Calu3 (cell line): ENCODE measurements at regions not wholly inside any gene's neighbourhood (a gene's known extent, or its start where the extent isn't known, plus 50 kb on each side); places are given as distances from the start of the nearest gene placed in this dataset.
"Not testable (repeated sequence)": the region's sequence is repeated elsewhere in the genome, so short reads cannot be mapped to it uniquely, and the experiment has no call there.

Experiments
- BruUV-seq: library from RNA; stranded (reverse); fragments of 400-500 nt; replicated peaks from 2 replicates; lab custom pipeline; 2021; lab: Mats Ljungman, UMichigan
- CTCF ChIA-PET: fragments of 300-600 bp; sonication (Branson Sonifier 250); formaldehyde crosslinking; loops from one replicate; lab custom pipeline; 2022; ENCODE audit warnings: antibody characterized with exemption; lab: Charles Lee
- DNase-seq: peaks from one replicate; pipeline ENCODE4 v3.0.0; 2022
- H3K27ac Mint-ChIP-seq: one replicate; pipeline ENCODE4 v1.8.0; 2022; ENCODE audit warnings: mixed read lengths; ENCODE audit not compliant: unreplicated experiment
- H3K27me3 Mint-ChIP-seq: one replicate; pipeline ENCODE4 v1.8.0; 2022; ENCODE audit warnings: mixed read lengths; ENCODE audit not compliant: unreplicated experiment
- H3K36me3 Mint-ChIP-seq: one replicate; pipeline ENCODE4 v1.8.0; 2022; ENCODE audit warnings: mild to moderate bottlenecking, moderate library complexity, mixed read lengths; ENCODE audit not compliant: insufficient read depth, unreplicated experiment
- H3K4me1 Mint-ChIP-seq: one replicate; pipeline ENCODE4 v1.8.0; 2022; ENCODE audit warnings: mild to moderate bottlenecking, low read depth, mixed read lengths; ENCODE audit not compliant: unreplicated experiment
- H3K4me3 Mint-ChIP-seq: one replicate; pipeline ENCODE4 v1.8.0; 2022; ENCODE audit warnings: mild to moderate bottlenecking, low read depth, moderate library complexity, mixed read lengths; ENCODE audit not compliant: unreplicated experiment
- H3K9me3 Mint-ChIP-seq: one replicate; pipeline ENCODE4 v1.8.0; 2022; ENCODE audit warnings: low read depth, mixed read lengths; ENCODE audit not compliant: unreplicated experiment
- intact Hi-C: fragments of 100-400 bp; cut with micrococcal nuclease; formaldehyde crosslinking; loops from one replicate; pipeline ENCODE4 v1.10.0; 2022; ENCODE audit not compliant: unreplicated experiment
- TF ChIP-seq, protein P1 (sequence below): fragments of 200-600 bp; IDR thresholded peaks from one replicate; pipeline ENCODE4 v1.8.0; 2022; ENCODE audit warnings: antibody characterized with exemption; ENCODE audit not compliant: unreplicated experiment

- TF ChIP-seq, protein P1, sequence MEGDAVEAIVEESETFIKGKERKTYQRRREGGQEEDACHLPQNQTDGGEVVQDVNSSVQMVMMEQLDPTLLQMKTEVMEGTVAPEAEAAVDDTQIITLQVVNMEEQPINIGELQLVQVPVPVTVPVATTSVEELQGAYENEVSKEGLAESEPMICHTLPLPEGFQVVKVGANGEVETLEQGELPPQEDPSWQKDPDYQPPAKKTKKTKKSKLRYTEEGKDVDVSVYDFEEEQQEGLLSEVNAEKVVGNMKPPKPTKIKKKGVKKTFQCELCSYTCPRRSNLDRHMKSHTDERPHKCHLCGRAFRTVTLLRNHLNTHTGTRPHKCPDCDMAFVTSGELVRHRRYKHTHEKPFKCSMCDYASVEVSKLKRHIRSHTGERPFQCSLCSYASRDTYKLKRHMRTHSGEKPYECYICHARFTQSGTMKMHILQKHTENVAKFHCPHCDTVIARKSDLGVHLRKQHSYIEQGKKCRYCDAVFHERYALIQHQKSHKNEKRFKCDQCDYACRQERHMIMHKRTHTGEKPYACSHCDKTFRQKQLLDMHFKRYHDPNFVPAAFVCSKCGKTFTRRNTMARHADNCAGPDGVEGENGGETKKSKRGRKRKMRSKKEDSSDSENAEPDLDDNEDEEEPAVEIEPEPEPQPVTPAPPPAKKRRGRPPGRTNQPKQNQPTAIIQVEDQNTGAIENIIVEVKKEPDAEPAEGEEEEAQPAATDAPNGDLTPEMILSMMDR, result no peak
- no peaks in the 10 kb centered on the region for H3K9me3 Mint-ChIP-seq
- DNase-seq, result no peak
- BruUV-seq, result no TSS peak
- CTCF ChIA-PET, result no interaction called here
- no peaks in the 10 kb centered on the region for H3K4me1 Mint-ChIP-seq
- no peak overlapping the region for H3K4me3 Mint-ChIP-seq
- H3K27ac Mint-ChIP-seq, result no peak overlapping the region
- H3K27me3 Mint-ChIP-seq, result no peaks in the 10 kb centered on the region
- intact Hi-C loops, result no loop called here
- no peaks in the 10 kb centered on the region for H3K36me3 Mint-ChIP-seq
Measured at GRCh38 chrX:3425031-3425430, 78.6 kb upstream of the MXRA5 start.

DNA sequence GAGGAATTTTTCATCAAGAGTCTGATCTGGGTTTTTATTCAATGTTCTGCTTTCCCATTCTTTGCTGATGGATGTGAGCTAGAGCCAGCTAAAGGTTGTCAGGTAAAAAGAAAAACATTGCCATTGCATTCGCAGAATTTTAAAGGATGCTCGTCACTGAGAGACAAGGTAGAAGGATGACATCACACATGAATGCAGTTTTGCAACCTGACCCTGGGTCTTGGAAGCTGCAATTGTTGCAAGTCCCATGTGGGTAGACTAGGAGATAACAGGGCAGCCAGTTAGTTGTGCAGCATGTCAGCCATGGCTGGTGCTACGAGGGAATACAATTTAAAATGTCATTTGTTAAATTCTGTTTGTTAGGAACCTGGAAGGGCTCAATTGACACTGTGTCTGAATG is 73.9 kb upstream of the MXRA5 start:
- peaks cover 20% of the 10 kb centered on the region for H3K27me3 Mint-ChIP-seq
- no peak for DNase-seq
- no peak overlapping the region for H3K4me3 Mint-ChIP-seq
- CTCF ChIA-PET, result no interaction called here
- no peaks in the 10 kb centered on the region for H3K4me1 Mint-ChIP-seq
- H3K36me3 Mint-ChIP-seq, result no peaks in the 10 kb centered on the region
- no TSS peak for BruUV-seq
- no peak overlapping the region for H3K27ac Mint-ChIP-seq
- intact Hi-C loops, result no loop called here
- peaks cover 4% of the 10 kb centered on the region for H3K9me3 Mint-ChIP-seq
- TF ChIP-seq, protein P1, result no peak

- no peak overlapping the region for H3K4me3 Mint-ChIP-seq
- H3K27me3 Mint-ChIP-seq, result peaks cover 38% of the 10 kb centered on the region
- H3K36me3 Mint-ChIP-seq, result no peaks in the 10 kb centered on the region
- CTCF ChIA-PET, result no interaction called here
- no peaks in the 10 kb centered on the region for H3K4me1 Mint-ChIP-seq
- no TSS peak for BruUV-seq
- TF ChIP-seq, protein P1, result no peak
- intact Hi-C loops, result no loop called here
- no peak for DNase-seq
- no peak overlapping the region for H3K27ac Mint-ChIP-seq
- peaks cover 4% of the 10 kb centered on the region for H3K9me3 Mint-ChIP-seq
Measured at GRCh38 chrX:3415011-3415410, 68.6 kb upstream of the MXRA5 start.

DNA sequence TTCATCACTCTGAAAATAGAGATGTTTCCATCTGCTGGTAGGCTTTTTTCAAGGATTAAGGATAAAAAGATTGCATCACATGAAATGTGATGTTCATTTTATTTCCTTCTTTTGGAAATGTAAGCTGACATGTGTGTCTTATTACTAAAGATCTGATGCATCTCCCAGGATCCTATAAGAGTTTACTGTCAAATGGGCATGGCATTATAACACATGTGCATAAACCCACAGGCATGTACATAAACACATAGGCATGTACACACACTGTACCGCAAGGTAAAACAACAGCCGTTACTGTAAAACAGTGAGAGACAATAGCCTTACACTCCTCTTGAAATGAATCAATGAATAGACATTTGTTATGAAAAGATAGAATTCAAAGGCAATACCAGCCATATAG is 65.2 kb upstream of the MXRA5 start:
- intact Hi-C loops, CTCF ChIA-PET, H3K27ac Mint-ChIP-seq, DNase-seq, H3K4me1 Mint-ChIP-seq, H3K4me3 Mint-ChIP-seq, BruUV-seq, H3K9me3 Mint-ChIP-seq, H3K36me3 Mint-ChIP-seq: not testable (repeated sequence)
- peaks cover 28% of the 10 kb centered on the region for H3K27me3 Mint-ChIP-seq

DNA sequence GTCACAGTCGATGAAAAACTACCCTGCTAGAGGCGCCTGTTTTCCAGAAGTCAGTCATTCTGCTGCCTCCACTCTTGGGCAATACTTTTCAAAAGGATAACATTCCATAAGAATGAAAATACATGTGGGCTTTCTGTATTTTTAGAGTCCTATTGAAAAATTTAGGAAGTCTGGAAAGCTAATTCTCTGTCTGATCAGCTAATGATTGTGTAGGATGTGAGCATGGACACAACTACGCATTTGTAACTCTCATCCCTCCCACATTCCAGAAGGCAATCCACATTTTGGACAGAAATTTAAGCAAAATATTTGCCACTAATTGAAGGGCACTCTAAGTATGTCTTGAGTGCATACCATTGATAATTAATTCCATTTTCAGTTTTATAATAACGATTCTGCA is 63.5 kb upstream of the MXRA5 start:
- intact Hi-C loops, H3K27ac Mint-ChIP-seq, H3K4me3 Mint-ChIP-seq, DNase-seq, H3K4me1 Mint-ChIP-seq, BruUV-seq, CTCF ChIA-PET, H3K36me3 Mint-ChIP-seq, H3K9me3 Mint-ChIP-seq: not testable (repeated sequence)
- peaks cover 18% of the 10 kb centered on the region for H3K27me3 Mint-ChIP-seq
